ENCODE measurements at regions not wholly inside any gene's neighbourhood (a gene's known extent, or its start where the extent isn't known, plus 50 kb on each side); places are given as distances from the start of the nearest gene placed in this dataset.

DNA sequence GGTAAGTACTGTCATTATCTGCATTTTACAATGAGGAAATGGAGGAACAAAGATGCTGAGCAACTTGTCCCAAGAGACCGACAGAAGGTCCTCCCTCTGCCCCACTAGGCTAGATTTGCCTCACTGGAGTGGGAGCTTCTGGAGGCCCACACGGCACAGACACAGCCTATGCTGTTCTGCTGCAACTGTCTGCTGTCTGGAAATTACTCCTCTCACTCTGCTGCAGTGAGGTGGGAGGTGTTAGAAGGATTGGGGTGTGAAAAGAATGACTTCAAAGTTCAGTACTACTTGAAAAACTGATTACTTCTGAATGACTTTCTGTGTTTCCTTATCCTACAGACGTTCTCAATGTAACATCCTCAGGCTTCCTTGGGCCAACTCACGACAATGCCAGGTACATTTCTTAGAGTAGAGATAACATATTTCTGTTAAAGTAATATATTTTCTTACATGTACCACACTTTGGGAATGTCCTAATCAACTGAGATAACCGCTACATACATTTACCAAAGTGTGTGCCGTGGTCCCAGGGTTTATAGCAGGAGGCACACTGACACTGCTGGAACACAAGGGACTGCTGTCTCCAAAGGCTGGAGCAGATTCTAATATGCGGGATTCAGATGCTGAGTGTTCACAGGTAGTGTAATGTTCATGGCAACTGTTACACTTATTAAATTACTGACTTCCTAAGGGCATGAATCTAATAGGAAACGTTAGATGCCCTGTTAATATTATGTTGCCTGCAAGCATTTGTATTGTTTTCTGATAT, 53.5 kb upstream of the WASF3 start:
- TF ChIP-seq POLR2AphosphoS5 (IDR thresholded peaks at IDR 0.05; ENCODE audit: low read depth) (no peak), GABPA (IDR thresholded peaks at IDR 0.05; ENCODE audit: low read depth) (no peak), SPI1 (IDR thresholded peaks at IDR 0.05; ENCODE audit: borderline replicate concordance, low read depth) (no peak)
- TF ChIP-seq, protein P1, sequence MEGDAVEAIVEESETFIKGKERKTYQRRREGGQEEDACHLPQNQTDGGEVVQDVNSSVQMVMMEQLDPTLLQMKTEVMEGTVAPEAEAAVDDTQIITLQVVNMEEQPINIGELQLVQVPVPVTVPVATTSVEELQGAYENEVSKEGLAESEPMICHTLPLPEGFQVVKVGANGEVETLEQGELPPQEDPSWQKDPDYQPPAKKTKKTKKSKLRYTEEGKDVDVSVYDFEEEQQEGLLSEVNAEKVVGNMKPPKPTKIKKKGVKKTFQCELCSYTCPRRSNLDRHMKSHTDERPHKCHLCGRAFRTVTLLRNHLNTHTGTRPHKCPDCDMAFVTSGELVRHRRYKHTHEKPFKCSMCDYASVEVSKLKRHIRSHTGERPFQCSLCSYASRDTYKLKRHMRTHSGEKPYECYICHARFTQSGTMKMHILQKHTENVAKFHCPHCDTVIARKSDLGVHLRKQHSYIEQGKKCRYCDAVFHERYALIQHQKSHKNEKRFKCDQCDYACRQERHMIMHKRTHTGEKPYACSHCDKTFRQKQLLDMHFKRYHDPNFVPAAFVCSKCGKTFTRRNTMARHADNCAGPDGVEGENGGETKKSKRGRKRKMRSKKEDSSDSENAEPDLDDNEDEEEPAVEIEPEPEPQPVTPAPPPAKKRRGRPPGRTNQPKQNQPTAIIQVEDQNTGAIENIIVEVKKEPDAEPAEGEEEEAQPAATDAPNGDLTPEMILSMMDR (IDR thresholded peaks at IDR 0.05; ENCODE audit: insufficient read depth, low read length) = no peak
- TF ChIP-seq, protein P2, sequence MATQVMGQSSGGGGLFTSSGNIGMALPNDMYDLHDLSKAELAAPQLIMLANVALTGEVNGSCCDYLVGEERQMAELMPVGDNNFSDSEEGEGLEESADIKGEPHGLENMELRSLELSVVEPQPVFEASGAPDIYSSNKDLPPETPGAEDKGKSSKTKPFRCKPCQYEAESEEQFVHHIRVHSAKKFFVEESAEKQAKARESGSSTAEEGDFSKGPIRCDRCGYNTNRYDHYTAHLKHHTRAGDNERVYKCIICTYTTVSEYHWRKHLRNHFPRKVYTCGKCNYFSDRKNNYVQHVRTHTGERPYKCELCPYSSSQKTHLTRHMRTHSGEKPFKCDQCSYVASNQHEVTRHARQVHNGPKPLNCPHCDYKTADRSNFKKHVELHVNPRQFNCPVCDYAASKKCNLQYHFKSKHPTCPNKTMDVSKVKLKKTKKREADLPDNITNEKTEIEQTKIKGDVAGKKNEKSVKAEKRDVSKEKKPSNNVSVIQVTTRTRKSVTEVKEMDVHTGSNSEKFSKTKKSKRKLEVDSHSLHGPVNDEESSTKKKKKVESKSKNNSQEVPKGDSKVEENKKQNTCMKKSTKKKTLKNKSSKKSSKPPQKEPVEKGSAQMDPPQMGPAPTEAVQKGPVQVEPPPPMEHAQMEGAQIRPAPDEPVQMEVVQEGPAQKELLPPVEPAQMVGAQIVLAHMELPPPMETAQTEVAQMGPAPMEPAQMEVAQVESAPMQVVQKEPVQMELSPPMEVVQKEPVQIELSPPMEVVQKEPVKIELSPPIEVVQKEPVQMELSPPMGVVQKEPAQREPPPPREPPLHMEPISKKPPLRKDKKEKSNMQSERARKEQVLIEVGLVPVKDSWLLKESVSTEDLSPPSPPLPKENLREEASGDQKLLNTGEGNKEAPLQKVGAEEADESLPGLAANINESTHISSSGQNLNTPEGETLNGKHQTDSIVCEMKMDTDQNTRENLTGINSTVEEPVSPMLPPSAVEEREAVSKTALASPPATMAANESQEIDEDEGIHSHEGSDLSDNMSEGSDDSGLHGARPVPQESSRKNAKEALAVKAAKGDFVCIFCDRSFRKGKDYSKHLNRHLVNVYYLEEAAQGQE (IDR thresholded peaks at IDR 0.05; ENCODE audit: insufficient replicate concordance, low read depth) = no peak
